K562 (cell line): ENCODE measurements at regions not wholly inside any gene's neighbourhood (a gene's known extent, or its start where the extent isn't known, plus 50 kb on each side); places are given as distances from the start of the nearest gene placed in this dataset.

Source experiments
- ATAC-seq: fragments of 200-7000 bp; cut with Tn5 transposase; 3 replicates; pipeline ENCODE4 v1.9.1; 2020; ENCODE audit warnings: moderate library complexity
- BruUV-seq: library from RNA; stranded (reverse); fragments of 400-500 nt; replicated peaks from 2 replicates; lab custom pipeline; 2021; lab: Mats Ljungman, UMichigan
- CTCF ChIA-PET: fragments of 300-600 bp; formaldehyde crosslinking; extraction: SDS; loops from one replicate; lab custom pipeline; 2021; ENCODE audit warnings: low intra/inter-chr PET ratio; lab: Yijun Ruan, JAX
- POLR2A ChIA-PET: fragments of 300-600, 350-650 bp; sonication (Branson Sonifier 250); formaldehyde crosslinking; extraction: SDS; loops from one replicate; lab custom pipeline; 2021; ENCODE audit warnings: antibody characterized with exemption, inconsistent platforms; lab: Yijun Ruan, JAX
- DNase-seq, 4 experiments: peaks; one replicate each; pipeline versions ENCODE4 v3.0.0 to v3.0.0-alpha.2; 2011 to 2018; ENCODE audit warnings: low spot score in 3 of 4, mixed read lengths in 3 of 4; ENCODE audit errors: extremely low read depth in 1 of 4
- FAIRE-seq: peaks from 2 replicates; lab custom pipeline; 2011; peaks lifted over from hg19 to GRCh38; lab: Jason Lieb, UNC
- H2AFZ ChIP-seq: 2 replicates; pipeline ENCODE4 v1.6.0; 2011; ENCODE audit warnings: low read depth, low read length, control low read depth, inconsistent platforms
- H3K27ac ChIP-seq: fragments of 200-600 bp; 3 replicates; pipeline ENCODE4 v1.8.0; 2011; ENCODE audit warnings: low read depth, mild to moderate bottlenecking, control low read depth, inconsistent platforms, low read length, moderate library complexity, mixed read lengths; ENCODE audit errors: extremely low read depth
- H3K27me3 ChIP-seq, 2 experiments: fragments of 300-600 bp in 1 of 2; 2 replicates in 1 of 2; 3 replicates in 1 of 2; pipeline versions ENCODE4 v1.6.0 to v1.8.0; 2011; ENCODE audit warnings: inconsistent platforms in 2 of 2, low read length in 2 of 2, mild to moderate bottlenecking in 1 of 2, mixed read lengths in 1 of 2, moderate library complexity in 1 of 2; ENCODE audit not compliant: control insufficient read depth in 2 of 2, insufficient read depth in 2 of 2
- H3K36me3 ChIP-seq: fragments of 300-600 bp; 3 replicates; pipeline ENCODE4 v1.8.0; 2011; ENCODE audit warnings: mild to moderate bottlenecking, low read length, inconsistent platforms; ENCODE audit not compliant: control insufficient read depth, insufficient read depth
- H3K4me1 ChIP-seq, 2 experiments: fragments of 200-600 bp in 1 of 2; replicated peaks in 1 of 2; 2 replicates in 1 of 2; 3 replicates in 1 of 2; pipeline versions ENCODE4 v1.5.1 to v1.8.0; 2011; ENCODE audit warnings: inconsistent platforms in 2 of 2, low read length in 2 of 2, mild to moderate bottlenecking in 1 of 2, mixed read lengths in 1 of 2, moderate library complexity in 1 of 2; ENCODE audit not compliant: control insufficient read depth in 2 of 2, insufficient read depth in 2 of 2
- H3K4me2 ChIP-seq: 2 replicates; pipeline ENCODE4 v1.6.1; 2011; ENCODE audit warnings: low read length, control low read depth, inconsistent platforms, mixed read lengths; ENCODE audit not compliant: insufficient read depth
- H3K4me3 ChIP-seq: fragments of 200-600 bp; sonication (generic), shearing (Covaris generic); 2 replicates; pipeline ENCODE4 v1.5.1; 2016; ENCODE audit warnings: control low read depth, inconsistent platforms
- H3K79me2 ChIP-seq: fragments of 200-600 bp; 3 replicates; pipeline ENCODE4 v1.8.0; 2011; ENCODE audit warnings: low read length, inconsistent platforms; ENCODE audit not compliant: control insufficient read depth, insufficient read depth
- H3K9ac ChIP-seq, 2 experiments: 2 replicates each; pipeline versions ENCODE4 v1.6.0 to v1.6.1; 2011; ENCODE audit warnings: low read depth in 2 of 2, low read length in 2 of 2, control low read depth in 1 of 2, inconsistent platforms in 1 of 2, mild to moderate bottlenecking in 1 of 2, mixed read lengths in 1 of 2; ENCODE audit not compliant: insufficient read depth in 1 of 2
- H3K9me1 ChIP-seq: one replicate; pipeline ENCODE4 v1.6.0; 2011; ENCODE audit warnings: inconsistent platforms, mild to moderate bottlenecking, low read length, moderate library complexity; ENCODE audit not compliant: control insufficient read depth, insufficient read depth
- H3K9me3 ChIP-seq: replicated peaks from 2 replicates; pipeline ENCODE4 v1.5.1; 2011; ENCODE audit warnings: low read depth, low read length, inconsistent platforms; ENCODE audit not compliant: control insufficient read depth, insufficient read depth
- H4K20me1 ChIP-seq: replicated peaks from 2 replicates; pipeline ENCODE4 v1.6.1; 2011; ENCODE audit warnings: low read length, inconsistent platforms, mixed read lengths; ENCODE audit not compliant: control insufficient read depth, insufficient read depth
- CREB3L1 ChIP-seq: fragments of 450-650 bp; IDR thresholded peaks from 2 replicates; pipeline ENCODE4 v1.6.1; 2014; ENCODE audit warnings: low read depth, mild to moderate bottlenecking, moderate library complexity, borderline replicate concordance
- FOXP1 ChIP-seq: sonication (generic); formaldehyde crosslinking; IDR thresholded peaks from 2 replicates; pipeline ENCODE4 v1.8.0; 2022; ENCODE audit warnings: mild to moderate bottlenecking, missing genetic modification reagents
- MLLT1 ChIP-seq, 2 experiments: fragments of 450-650 bp; IDR thresholded peaks; 2 replicates each; pipeline ENCODE4 v1.6.1; 2016
- MYBL2 ChIP-seq, 2 experiments: fragments of 450-650 bp in 1 of 2; sonication (generic) in 1 of 2; formaldehyde crosslinking in 1 of 2; IDR thresholded peaks; 2 replicates each; pipeline versions ENCODE4 v1.6.1 to v1.8.1; 2017 to 2022; ENCODE audit warnings: borderline replicate concordance in 1 of 2, inconsistent platforms in 1 of 2, low read depth in 1 of 2, mild to moderate bottlenecking in 1 of 2, missing genetic modification reagents in 1 of 2, moderate library complexity in 1 of 2
- POLR2AphosphoS2 ChIP-seq: IDR thresholded peaks from 2 replicates; pipeline ENCODE4 v1.6.1; 2012; ENCODE audit warnings: low read length, improper control_type of control experiment
- WGBS: fragments of 100-300 bp; shearing (Covaris generic); methylation state at CpG from one replicate; pipeline ENCODE4 v1.1.6; 2016; ENCODE audit warnings: low coverage, mixed read lengths; ENCODE audit not compliant: insufficient coverage; ENCODE audit errors: missing lambda C conversion rate; 5-methylcytosine and 5-hydroxymethylcytosine counted together
- in situ Hi-C: fragments of 300-500 bp; cut with MboI; formaldehyde crosslinking; loops from 4 replicates; pipeline ENCODE4 v1.15.0; 2018; ENCODE audit warnings: inconsistent platforms, mixed read lengths
- intact Hi-C: fragments of 100-400 bp; cut with micrococcal nuclease; formaldehyde crosslinking; loops from 2 replicates; pipeline ENCODE4 v1.14.2; 2022

GRCh38 chr5:117587111-117587510, 1012.5 kb upstream of the SEMA6A start:
- Histone ChIP-seq H3K27ac (no peak overlapping the region), H2AFZ (no peak overlapping the region), H4K20me1 (no peaks in the 10 kb centered on the region), H3K9ac (no peak overlapping the region), H3K4me3 (no peak overlapping the region), H3K79me2 (no peaks in the 10 kb centered on the region), H3K4me1 (no peaks in the 10 kb centered on the region), H3K27me3 (no peaks in the 10 kb centered on the region), H3K9me3 (no peaks in the 10 kb centered on the region), H3K9me1 (no peaks in the 10 kb centered on the region), H3K36me3 (no peaks in the 10 kb centered on the region), H3K4me2 (no peak overlapping the region)
- WGBS = 0% methylated on average over 1 of the region's 1 CpG
- no peak for TF ChIP-seq FOXP1 (CRISPR knock-in tag)
- TF ChIP-seq CREB3L1 = no peak
- no peak for TF ChIP-seq POLR2AphosphoS2
- no peak for TF ChIP-seq MYBL2 (IDR thresholded peaks at IDR 0.05; ENCODE audit: low read depth)
- TF ChIP-seq MYBL2 (CRISPR knock-in tag; IDR thresholded peaks at IDR 0.05; ENCODE audit: borderline replicate concordance) = no peak
- no peak for TF ChIP-seq MLLT1 (IDR thresholded peaks at IDR 0.05)
- in situ Hi-C loops (no loop called here), intact Hi-C loops (no loop called here)
- POLR2A ChIA-PET = no interaction called here
- ATAC-seq = no peak
- no peak for DNase-seq
- no peak for FAIRE-seq
- CTCF ChIA-PET = no interaction called here
- BruUV-seq = no TSS peak
